GM10266 (cell line): ENCODE measurements at regions not wholly inside any gene's neighbourhood (a gene's known extent, or its start where the extent isn't known, plus 50 kb on each side); places are given as distances from the start of the nearest gene placed in this dataset.

Experiments used
- DNase-seq: peaks from one replicate; pipeline ENCODE4 v3.0.0; 2012; ENCODE audit errors: extremely low spot score
- CTCF ChIP-seq: IDR thresholded peaks from 2 replicates; pipeline ENCODE4 v1.5.1; 2012; ENCODE audit warnings: mild to moderate bottlenecking, low read depth; ENCODE audit not compliant: control insufficient read depth, insufficient read depth; ENCODE audit errors: missing control alignments

GRCh38 chr2:64325852-64326577 lies 127.9 kb upstream of the LGALSL start:
- TF ChIP-seq CTCF: peak; percentile 41
- DNase-seq: peak; percentile 78

GRCh38 chr2:64326578-64327050 lies 127.3 kb upstream of the LGALSL start:
- no peak for DNase-seq
- no peak for TF ChIP-seq CTCF

- no peak for TF ChIP-seq CTCF
- no peak for DNase-seq
Measured at GRCh38 chr2:64327129-64327509, 126.8 kb upstream of the LGALSL start.

DNA sequence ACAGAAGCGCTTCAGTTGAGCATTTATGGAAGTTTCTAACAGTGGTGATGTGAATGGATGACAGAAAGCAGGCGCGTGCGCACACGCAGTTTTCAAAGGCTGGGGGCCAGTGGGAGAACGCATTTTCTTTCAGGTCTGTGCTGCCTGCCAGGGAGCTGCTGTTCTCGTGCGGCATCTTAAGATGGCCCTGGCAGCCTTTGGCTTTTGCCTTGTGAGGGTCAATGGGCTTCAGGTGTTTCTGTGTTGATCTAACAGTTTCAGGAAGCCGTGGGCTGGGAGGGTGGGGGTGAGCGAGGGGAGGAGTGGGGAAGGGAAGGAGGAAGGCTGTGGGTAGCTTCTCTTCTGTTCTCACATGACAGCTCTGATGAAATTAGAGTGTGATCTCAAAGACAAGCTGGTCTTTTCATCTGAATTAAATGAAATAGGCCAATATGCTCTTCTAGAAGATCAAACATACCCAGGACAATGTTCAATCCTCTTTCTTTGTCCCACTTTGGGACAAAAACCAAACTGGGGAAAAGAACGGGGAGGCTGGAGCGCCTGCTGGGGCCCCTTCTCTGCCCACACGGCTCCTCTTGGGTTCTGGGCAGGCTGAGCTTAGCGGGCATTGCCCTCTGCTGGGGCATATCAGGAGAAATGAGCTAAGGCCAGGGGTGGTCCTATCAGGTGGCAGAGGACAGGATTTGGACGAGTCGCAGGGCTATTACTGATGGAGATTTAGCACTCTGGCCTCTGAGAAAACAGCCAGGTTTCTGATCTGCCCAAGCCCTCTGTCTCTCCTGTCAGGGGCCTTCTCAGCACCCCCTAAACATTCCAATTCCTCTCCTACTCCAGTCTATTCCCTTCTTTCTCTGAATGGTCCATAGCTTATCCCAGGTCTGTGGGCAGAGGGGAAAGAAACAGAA lies 126.2 kb upstream of the LGALSL start:
- peak; percentile 46 for TF ChIP-seq CTCF
- DNase-seq: no peak

- TF ChIP-seq CTCF: no peak
- DNase-seq: peak; percentile 45
Measured at GRCh38 chr2:64328415-64328722, 125.6 kb upstream of the LGALSL start.

GRCh38 chr2:64328756-64329155 lies 125.2 kb upstream of the LGALSL start:
- DNase-seq: no peak
- no peak for TF ChIP-seq CTCF

DNA sequence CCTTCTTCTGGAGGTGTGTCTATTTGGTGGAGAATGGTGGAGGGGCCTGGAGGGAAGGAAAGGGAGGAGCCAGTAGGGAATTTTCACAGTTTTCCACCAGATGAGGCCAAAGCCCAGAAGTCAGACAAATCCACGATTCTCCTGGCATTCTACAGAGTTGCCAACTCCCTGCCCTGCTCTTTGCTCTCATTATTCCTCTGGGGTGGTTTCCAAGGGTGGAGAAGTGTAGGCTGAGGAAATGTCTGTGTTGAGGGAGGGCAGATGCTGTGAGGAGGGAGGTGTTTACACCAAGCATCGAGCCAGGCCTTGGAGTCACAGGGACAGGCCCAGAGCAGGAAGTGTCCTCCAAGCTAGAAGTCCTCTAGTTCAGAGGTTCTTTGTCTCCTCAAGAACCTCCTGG lies 124.1 kb upstream of the LGALSL start:
- no peak for TF ChIP-seq CTCF
- no peak for DNase-seq
